Mucosa of stomach (tissue), 1 donor: ENCODE measurements at regions not wholly inside any gene's neighbourhood (a gene's known extent, or its start where the extent isn't known, plus 50 kb on each side); places are given as distances from the start of the nearest gene placed in this dataset.

Experiments
- H3K27me3 ChIP-seq: one replicate; pipeline ENCODE4 v1.7.0; 2013; ENCODE audit warnings: mild to moderate bottlenecking, low read length; ENCODE audit not compliant: control insufficient read depth, insufficient read depth
- H3K36me3 ChIP-seq: one replicate; pipeline ENCODE4 v1.7.0; 2013; ENCODE audit warnings: low read length; ENCODE audit not compliant: control insufficient read depth, insufficient read depth
- H3K4me1 ChIP-seq: one replicate; pipeline ENCODE4 v1.7.0; 2013; ENCODE audit warnings: mild to moderate bottlenecking, low read length; ENCODE audit not compliant: control insufficient read depth, insufficient read depth
- H3K4me3 ChIP-seq: one replicate; pipeline ENCODE4 v1.7.0; 2013; ENCODE audit warnings: low read length
- H3K9ac ChIP-seq: one replicate; pipeline ENCODE4 v1.7.0; 2013; ENCODE audit warnings: mild to moderate bottlenecking, low read length, moderate library complexity
- H3K9me3 ChIP-seq: one replicate; pipeline ENCODE4 v1.7.0; 2013; ENCODE audit warnings: mild to moderate bottlenecking, low read length, moderate library complexity; ENCODE audit not compliant: control insufficient read depth
- donor health status: Pancreatic carcinoma.

DNA sequence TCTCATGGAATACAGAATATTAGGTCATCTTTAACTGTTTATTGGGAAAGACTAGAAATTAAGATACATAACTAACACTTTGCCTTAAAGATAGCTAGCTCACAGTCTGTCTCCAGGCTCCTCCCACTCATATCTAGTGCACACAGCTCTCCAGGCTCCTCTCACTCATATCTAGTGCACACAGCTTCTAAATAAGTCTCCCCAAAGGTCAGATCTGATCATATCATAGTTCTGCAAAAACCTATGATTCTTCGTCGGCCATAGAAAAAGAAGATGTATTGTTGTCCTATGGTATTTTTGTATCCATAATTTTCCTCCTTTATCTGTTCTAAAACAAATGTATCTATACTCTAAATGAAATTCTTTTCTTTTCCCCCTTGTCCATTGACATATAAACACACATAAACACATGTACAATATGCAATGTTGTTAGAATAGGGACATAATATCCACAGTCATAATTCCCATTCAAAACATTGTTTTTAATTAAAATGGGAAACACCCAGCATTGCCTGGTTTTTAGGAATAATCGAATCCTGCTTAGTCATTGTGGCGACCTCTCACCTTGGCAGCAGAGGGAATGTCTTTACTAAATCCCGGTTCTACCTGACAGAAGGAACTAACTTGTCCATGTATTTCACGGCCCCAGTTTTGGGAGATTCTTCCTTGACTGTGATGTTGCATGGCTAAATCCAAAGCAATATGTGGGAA lies 1282.0 kb downstream of the PCDH7 start:
- no peak overlapping the region for H3K9ac ChIP-seq
- H3K9me3 ChIP-seq, result no peaks in the 10 kb centered on the region
- no peaks in the 10 kb centered on the region for H3K36me3 ChIP-seq
- H3K4me1 ChIP-seq, result no peaks in the 10 kb centered on the region
- no peaks in the 10 kb centered on the region for H3K27me3 ChIP-seq
- no peak overlapping the region for H3K4me3 ChIP-seq

DNA sequence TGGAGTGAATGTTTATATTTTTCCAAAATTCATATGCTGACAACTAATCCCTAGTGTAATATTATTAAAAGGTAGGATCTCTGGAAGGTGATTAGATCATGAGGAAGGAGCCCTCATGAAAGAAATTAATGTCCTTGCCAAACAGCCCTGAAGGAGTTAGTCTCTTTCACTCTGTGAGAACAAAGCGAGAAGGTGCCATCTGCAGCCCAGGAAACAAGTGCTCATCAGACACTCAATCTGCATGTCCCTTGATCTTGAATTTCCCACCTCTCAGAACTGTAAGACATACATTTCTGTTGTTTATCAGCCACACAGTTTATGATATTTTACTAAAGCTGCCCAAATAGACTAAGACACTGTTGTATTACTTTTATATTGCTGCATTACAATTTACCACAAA lies 1283.4 kb downstream of the PCDH7 start:
- Histone ChIP-seq H3K9me3 (no peaks in the 10 kb centered on the region), H3K4me3 (no peak overlapping the region)

DNA sequence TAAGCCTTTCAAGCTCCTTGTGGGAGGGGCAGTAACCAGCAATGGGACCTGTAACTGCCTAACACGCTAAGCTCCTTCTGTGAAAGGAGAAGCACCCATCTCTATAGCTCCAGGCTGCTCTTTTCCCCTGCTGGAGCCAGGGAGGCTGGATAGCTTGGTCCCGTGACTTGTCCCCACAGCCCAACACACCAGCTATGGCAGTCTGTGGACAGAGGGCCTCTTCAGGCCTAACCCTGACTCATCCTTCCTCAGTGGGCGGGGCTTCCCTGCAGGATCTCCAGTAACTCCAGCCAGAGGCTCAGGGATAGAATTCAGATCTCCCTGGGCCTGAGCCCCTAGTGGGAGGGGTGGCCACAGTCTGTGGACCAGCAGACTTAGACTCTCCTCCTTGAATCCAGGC lies 1290.1 kb downstream of the PCDH7 start:
- H3K4me3 ChIP-seq, result no peak overlapping the region
- no peaks in the 10 kb centered on the region for H3K27me3 ChIP-seq
- H3K9me3 ChIP-seq, result no peaks in the 10 kb centered on the region
- no peaks in the 10 kb centered on the region for H3K36me3 ChIP-seq
- no peak overlapping the region for H3K9ac ChIP-seq
- H3K4me1 ChIP-seq, result no peaks in the 10 kb centered on the region

More for the DNA sequence above, 1283.4 kb downstream of the PCDH7 start:
- Histone ChIP-seq H3K4me1 (no peaks in the 10 kb centered on the region), H3K9ac (no peak overlapping the region), H3K36me3 (no peaks in the 10 kb centered on the region), H3K27me3 (no peaks in the 10 kb centered on the region)

DNA sequence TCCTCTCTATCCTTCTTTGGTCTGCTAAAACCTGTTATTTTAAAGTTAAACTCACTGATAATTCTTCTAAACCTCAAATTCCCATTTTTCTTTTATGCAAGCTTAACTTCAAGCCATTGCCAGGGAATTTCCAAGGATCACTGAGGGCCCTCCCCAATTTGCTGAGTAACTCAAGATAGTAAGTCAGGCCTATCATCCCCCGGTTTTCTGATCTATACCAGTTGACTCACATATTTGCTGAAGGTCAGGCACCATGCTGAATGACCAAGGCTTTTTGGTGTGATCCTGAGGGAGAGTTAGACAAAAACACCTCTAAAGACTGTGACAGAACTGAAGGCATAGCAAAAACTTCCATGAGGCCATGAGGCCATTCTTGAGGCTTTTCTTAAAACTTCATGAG lies 1301.9 kb downstream of the PCDH7 start:
- H3K27me3 ChIP-seq, result no peaks in the 10 kb centered on the region
- H3K4me3 ChIP-seq, result no peak overlapping the region
- no peaks in the 10 kb centered on the region for H3K4me1 ChIP-seq
- no peaks in the 10 kb centered on the region for H3K9me3 ChIP-seq
- H3K36me3 ChIP-seq, result no peaks in the 10 kb centered on the region
- no peak overlapping the region for H3K9ac ChIP-seq

DNA sequence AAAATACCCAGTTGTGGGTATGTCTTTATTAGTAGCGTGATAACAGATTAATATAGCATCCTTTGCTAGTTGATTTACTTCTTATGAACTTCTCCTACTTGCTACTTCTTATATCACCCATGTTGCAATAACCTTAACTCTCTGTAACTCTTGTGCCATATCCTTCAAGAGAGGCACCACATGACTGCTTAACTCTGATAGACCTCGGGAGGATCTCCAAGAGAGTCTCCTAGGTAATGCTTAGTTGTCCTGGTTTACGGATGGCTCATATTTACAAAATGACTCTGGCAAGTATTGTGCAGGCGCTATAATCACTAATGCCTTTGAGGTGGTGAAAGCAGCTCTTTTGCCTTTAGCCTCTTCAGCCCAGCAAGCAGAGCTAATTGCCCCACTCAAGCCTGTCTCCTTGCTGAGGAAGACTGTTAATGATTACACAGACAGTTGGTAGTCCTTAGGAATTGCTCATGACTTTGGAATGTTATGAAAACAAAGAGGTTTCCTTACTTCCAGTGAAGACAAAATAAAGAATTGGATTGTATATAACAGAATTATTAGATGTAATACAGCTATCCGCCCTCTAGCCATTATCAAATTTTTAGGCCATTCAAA lies 1305.8 kb downstream of the PCDH7 start:
- no peak overlapping the region for H3K9ac ChIP-seq
- no peaks in the 10 kb centered on the region for H3K4me1 ChIP-seq
- no peak overlapping the region for H3K4me3 ChIP-seq
- H3K9me3 ChIP-seq, result no peaks in the 10 kb centered on the region
- H3K27me3 ChIP-seq, result no peaks in the 10 kb centered on the region
- H3K36me3 ChIP-seq, result no peaks in the 10 kb centered on the region

DNA sequence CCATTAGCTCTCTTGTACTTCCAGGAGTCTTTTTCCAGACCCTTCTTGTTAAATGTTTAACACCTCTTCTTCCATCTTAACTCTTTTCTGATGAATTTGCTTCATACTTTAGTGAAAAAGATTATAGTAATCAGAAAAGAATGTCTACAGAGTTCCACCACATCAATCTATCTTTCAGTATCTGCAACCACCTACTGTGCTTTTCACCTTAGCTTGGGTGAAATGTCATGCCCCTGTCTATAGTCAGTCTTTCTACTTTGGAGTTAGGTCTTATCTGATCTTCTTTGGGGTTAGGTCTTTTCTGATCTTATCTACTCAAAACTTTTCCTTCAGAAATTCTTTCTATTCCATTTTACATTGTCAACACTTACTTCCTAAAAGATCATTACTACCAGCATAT lies 1310.2 kb downstream of the PCDH7 start:
- H3K36me3 ChIP-seq, result no peaks in the 10 kb centered on the region
- H3K9me3 ChIP-seq, result no peaks in the 10 kb centered on the region
- no peaks in the 10 kb centered on the region for H3K4me1 ChIP-seq
- H3K4me3 ChIP-seq, result no peak overlapping the region
- H3K9ac ChIP-seq, result no peak overlapping the region
- no peaks in the 10 kb centered on the region for H3K27me3 ChIP-seq

DNA sequence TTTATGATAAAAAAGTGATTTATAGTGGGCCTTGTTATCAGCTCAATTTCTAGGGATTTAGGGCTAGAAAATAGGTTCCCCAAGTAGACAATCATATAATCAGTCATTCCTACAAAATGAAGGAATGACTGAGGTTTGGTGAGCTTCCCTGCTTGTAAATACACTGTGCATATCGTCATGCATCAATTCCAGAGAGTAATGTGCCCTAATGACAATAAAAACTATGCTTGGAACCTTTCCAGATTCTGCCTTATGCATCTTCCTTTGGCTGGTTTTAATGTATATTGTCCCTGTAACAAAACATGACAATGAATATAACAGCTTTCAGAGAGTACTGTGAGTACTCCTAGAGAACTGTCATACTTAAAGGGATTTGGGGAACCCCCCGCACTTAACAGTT lies 1310.9 kb downstream of the PCDH7 start:
- Histone ChIP-seq H3K4me1 (no peaks in the 10 kb centered on the region), H3K36me3 (no peaks in the 10 kb centered on the region), H3K9me3 (no peaks in the 10 kb centered on the region), H3K9ac (no peak overlapping the region), H3K4me3 (no peak overlapping the region), H3K27me3 (no peaks in the 10 kb centered on the region)

DNA sequence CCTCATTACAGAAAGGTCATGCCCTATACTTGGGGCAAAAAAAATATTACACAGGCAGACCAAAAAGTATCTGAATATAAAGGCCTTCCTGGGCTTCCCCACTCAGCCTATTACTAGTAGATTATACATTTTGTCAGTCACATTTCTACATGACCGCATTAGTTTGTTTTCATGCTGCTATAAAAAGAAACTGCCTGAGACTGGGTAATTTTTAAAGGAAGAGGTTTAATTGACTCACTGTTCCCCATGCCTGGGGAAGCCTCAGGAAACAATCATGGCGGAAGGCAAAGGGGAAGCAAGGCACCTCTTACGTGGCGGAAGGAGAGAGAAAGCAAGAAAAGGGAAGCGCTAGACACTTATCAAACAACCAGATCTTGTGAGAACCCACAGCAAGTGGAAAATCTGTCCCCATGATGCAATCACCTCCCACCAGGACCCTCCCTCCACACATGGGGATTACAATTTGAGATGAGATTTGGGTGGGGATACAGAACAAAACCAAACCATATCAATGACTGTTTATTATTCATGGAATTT lies 1312.0 kb downstream of the PCDH7 start:
- H3K4me1 ChIP-seq, result no peaks in the 10 kb centered on the region
- no peaks in the 10 kb centered on the region for H3K9me3 ChIP-seq
- H3K36me3 ChIP-seq, result no peaks in the 10 kb centered on the region
- no peaks in the 10 kb centered on the region for H3K27me3 ChIP-seq
- no peak overlapping the region for H3K4me3 ChIP-seq
- H3K9ac ChIP-seq, result no peak overlapping the region

DNA sequence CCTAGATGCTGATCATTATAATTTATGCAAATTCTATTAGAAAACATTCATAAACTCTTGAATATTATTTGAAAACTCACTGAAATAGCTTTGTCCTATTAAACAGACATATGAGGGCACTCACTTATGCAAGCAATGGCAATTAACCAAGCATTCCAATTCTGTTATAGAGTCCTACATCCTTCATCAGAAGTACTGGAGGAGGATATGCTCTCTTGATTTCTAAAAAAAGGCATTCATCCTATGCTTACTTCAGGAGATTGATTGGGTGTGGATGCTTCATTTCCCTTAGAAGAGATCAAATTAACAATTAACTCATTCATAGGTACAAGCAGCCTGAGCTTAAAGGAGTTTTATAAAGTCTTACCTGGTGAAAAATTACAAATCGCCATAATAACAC lies 1317.2 kb downstream of the PCDH7 start:
- Histone ChIP-seq H3K9ac (no peak overlapping the region), H3K36me3 (no peaks in the 10 kb centered on the region), H3K4me1 (no peaks in the 10 kb centered on the region), H3K27me3 (no peaks in the 10 kb centered on the region), H3K4me3 (no peak overlapping the region), H3K9me3 (no peaks in the 10 kb centered on the region)

DNA sequence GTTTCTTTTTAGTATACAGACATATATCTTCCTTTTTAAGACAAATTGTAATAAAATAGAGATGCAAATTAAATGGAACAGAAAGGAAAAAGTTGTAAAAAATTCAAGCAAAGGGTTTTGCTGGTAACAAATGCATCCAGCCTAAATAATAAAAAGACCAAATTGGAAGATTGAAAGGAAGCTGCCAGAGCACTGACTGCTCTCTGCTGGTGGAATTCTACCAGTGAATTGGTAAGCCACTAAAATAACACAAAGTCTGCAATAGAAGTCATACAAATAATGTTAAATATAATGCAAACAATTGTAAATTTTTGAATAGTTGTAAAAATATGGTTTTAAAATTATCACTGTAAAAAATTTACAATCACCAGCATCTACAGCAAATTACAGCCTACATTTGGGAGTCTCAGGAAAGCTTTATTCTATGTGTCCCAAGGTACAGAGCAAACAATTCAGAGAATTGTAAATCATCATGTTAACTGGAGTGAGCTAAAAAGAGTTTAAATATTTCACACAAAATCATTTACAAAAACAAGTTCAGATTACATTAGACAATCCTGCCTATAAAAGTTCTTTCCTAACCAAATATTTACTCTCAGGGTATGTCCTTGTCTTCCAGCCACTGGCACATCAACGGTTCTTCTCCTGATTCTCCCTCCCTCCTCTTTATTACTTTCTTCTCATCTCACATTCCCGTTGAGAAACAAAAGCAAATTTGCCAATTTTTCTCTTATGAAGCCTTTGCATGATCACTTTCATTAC lies 1322.5 kb downstream of the PCDH7 start:
- Histone ChIP-seq H3K4me3 (no peak overlapping the region), H3K36me3 (no peaks in the 10 kb centered on the region), H3K9ac (no peak overlapping the region), H3K27me3 (no peaks in the 10 kb centered on the region), H3K4me1 (no peaks in the 10 kb centered on the region), H3K9me3 (no peaks in the 10 kb centered on the region)

DNA sequence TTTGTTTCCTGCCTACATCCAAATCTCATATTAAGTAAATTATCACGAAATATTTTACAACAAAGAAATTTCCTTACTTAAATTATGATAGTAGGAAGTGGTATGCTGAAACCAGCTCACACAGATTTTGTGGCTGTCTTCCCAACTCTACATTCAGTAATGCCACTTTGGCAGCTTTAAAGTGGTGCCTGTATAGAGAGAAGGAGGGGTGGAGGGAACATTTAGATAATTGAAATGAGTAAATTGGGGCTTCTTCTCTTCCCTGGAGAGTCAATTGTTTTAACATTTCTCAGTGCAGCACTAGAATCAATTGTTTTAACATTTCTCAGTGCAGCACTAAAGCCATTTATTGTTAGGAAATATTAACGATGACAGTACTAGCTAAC lies 1323.1 kb downstream of the PCDH7 start:
- no peak overlapping the region for H3K9ac ChIP-seq
- H3K4me3 ChIP-seq, result no peak overlapping the region
- no peaks in the 10 kb centered on the region for H3K9me3 ChIP-seq

DNA sequence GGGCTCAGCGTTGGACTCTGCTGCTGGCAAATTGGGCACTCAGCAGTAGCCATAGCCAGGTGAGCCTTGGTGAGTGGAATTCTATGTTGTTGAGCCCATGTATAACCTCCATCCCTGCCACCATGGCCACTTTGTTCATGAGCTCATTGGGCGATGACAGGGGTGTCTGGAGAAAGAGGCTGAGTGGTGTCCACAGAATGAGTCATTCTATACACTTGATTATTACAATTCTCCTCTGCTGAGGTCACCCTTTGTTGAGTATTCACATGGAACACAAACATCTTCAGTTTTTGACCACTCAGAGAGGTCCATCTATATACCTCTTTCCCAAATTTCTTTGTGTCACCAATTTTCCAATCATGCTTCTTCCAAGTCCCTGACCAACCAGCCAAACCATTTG lies 1341.7 kb downstream of the PCDH7 start:
- Histone ChIP-seq H3K36me3 (no peaks in the 10 kb centered on the region), H3K27me3 (no peaks in the 10 kb centered on the region), H3K4me1 (no peaks in the 10 kb centered on the region), H3K9me3 (no peaks in the 10 kb centered on the region), H3K9ac (no peak overlapping the region), H3K4me3 (no peak overlapping the region)

More for the DNA sequence above, 1323.1 kb downstream of the PCDH7 start:
- H3K36me3 ChIP-seq, result no peaks in the 10 kb centered on the region
- H3K27me3 ChIP-seq, result no peaks in the 10 kb centered on the region
- H3K4me1 ChIP-seq, result no peaks in the 10 kb centered on the region
